GM19372 (cell line): ENCODE measurements at regions not wholly inside any gene's neighbourhood (a gene's known extent, or its start where the extent isn't known, plus 50 kb on each side); places are given as distances from the start of the nearest gene placed in this dataset.

Source experiments
- ATAC-seq: cut with Tn5 transposase; IDR thresholded peaks from one replicate; pipeline ENCODE4 v1.9.1; 2021; ENCODE audit warnings: mild to moderate bottlenecking, low read depth, moderate library complexity; ENCODE audit not compliant: unreplicated experiment

- ATAC-seq, result no peak
Measured at GRCh38 chr15:62912282-62912681, 130.3 kb upstream of the TPM1 start.

- no peak for ATAC-seq
Measured at GRCh38 chr15:62912808-62913207, 129.7 kb upstream of the TPM1 start.

GRCh38 chr15:62913246-62913645 lies 129.3 kb upstream of the TPM1 start:
- no peak for ATAC-seq

DNA sequence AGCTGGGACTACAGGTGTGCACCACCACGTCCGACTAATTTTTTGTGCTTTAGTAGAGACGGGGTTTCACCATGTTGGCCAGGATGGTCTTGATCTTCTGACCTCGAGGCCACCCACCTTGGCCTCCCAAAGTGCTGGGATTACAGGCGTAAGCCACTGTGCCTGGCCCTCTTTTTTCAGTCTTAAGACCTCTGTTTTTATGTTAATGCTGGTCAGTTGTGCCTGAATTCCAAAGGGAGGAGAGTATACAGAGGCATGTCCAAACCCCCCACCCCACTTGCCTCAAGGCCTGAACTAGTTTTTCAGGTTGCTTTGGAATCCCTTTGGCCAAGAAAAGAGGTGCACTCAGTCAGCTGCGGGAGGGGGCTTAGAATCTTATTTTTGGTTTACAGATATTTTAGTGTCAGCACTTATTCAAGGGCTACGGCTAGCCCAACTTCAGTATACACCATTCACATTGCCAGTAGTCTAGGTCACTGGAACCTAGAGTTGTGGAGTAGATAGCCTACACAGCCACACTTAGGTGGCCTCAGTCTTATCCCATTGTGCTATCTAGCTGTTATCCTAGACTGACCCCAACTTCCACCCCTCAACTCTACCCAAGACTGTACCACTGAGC lies 128.0 kb upstream of the TPM1 start:
- no peak for ATAC-seq

DNA sequence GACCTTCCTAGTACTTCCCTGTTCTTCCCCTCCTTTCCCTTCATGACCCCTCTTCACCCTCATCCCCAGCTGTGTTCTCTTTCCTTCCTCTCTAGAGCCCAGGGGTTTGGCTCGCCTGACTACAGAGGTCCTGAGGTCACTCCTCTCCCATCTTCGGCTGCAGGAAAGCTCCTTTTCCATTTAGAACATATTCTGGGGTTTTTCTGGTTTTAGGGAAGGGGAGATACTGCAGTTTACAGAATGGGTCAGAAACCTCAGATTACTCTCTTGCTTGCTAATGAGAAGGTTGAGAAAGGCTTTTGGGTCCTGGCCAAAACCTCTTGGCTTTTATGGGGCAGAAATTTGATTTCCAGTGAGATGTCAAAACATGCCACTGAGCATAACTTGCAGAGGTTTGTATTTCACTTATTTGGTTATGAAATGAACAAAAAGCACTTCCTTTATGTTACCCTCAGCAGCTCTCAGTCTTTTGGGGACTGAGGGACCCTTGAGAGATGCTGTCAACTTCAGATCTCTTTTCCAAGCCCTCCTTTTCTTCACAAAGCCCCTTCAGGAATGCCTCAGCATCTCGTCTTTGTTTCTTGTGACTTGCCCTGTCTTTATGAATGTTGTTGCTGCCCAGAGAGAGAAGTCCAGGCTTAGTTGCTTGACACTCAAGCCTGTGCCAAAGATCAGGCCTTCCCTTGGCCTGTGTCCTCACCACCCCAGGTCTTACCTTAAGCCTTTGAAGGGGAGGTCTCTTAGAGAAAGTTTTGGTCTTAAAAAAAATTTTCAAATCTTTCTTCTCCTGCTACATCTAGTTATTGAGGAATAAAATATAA lies 121.7 kb upstream of the TPM1 start:
- ATAC-seq, result no peak

GRCh38 chr15:62922514-62922913 lies 120.0 kb upstream of the TPM1 start:
- ATAC-seq, result no peak

- no peak for ATAC-seq
Measured at GRCh38 chr15:62925875-62926274, 116.7 kb upstream of the TPM1 start.

- no peak for ATAC-seq
Measured at GRCh38 chr15:62927196-62927595, 115.4 kb upstream of the TPM1 start.

GRCh38 chr15:62927836-62928235 lies 114.7 kb upstream of the TPM1 start:
- ATAC-seq, result no peak

DNA sequence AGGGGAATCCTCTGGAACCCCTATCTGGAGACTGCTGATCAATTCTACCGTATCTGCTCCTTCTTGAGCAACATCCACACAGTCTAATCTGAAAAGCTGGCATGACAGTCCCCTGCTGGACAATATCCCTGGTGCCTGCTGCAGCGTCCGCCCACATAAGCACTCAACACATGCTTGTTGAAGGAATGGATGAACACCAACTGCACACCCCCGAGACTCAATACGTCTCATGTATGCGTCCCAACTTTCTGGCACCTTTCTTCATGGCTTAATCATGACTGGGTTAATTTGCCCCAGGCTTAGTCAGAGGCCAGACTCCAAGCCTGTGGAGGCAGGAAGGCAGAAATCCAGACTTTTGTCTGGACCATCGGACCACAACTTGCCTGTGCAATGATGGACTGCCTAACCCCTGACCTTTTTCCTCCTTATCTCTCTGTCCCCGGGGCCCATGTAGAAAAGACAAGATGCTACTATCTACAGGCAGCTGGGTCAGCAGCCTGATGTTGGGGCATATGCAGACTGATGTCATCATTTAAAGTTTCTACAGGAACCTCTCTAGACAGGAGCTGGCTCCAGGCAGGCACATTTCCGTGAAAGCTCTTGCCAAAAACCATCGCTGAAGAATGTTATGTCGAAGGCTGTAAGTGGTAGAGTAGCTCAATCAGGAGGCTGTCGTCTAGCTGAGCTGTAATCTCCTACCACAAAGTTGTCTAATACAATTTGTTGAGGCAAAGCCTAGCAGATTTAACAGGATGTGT lies 114.1 kb upstream of the TPM1 start:
- ATAC-seq, result no peak

GRCh38 chr15:62929000-62929357 lies 113.6 kb upstream of the TPM1 start:
- ATAC-seq, result no peak

GRCh38 chr15:62931650-62932049 lies 110.9 kb upstream of the TPM1 start:
- ATAC-seq, result no peak

DNA sequence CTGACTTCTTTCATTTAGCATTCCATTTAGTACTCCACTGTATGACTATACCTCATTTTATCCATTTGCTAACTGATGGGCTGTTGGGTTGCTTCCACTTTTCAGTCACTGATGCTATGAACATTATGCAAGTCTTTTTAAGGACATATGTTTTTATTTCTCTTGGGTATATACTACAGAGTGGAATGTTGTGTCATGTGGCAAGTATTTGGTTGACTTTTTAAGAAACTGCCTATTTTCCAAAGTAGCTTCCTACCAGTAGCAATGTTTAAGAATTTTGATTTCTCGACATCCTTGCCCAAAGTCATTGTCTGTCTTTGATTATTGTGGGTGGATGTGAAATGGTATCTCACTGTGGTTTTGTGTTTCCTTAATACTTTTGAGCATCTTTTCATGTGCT lies 110.1 kb upstream of the TPM1 start:
- no peak for ATAC-seq

GRCh38 chr15:62933386-62933785 lies 109.2 kb upstream of the TPM1 start:
- ATAC-seq, result no peak

DNA sequence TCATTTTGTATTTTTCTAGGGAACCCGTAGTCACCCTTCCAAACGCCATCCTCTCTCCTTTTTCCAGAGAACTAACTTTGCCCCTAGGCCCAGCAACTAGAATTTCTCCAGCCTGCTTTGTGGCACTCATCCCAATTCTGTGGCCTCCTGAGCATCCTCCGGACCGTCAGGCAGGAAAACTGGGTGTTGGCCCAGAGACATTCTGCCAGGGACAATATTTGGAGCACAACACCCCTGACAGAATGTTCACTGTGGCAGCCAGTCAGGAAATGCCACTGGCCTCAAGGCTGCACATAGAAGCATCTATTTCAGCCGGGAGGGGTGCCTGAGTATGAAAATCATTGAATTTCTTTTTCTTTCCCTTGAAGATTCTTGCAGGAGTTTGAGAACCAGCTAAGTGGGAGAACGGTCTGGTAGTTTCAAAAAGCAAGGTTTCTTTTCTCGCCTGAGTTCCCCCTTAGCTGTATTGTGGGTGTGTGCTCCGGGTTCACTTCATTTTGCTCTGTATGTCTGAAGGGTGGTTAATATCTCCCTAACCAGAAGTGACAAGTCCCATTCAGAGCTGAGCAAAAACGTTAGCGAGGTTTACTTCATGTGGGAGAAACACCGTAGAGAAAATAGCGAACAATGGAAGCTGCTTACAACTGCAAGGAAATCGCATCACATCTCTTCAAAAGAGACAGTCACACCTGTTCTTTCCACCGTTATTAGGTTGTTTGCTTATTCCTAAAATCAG lies 108.1 kb upstream of the TPM1 start:
- no peak for ATAC-seq

DNA sequence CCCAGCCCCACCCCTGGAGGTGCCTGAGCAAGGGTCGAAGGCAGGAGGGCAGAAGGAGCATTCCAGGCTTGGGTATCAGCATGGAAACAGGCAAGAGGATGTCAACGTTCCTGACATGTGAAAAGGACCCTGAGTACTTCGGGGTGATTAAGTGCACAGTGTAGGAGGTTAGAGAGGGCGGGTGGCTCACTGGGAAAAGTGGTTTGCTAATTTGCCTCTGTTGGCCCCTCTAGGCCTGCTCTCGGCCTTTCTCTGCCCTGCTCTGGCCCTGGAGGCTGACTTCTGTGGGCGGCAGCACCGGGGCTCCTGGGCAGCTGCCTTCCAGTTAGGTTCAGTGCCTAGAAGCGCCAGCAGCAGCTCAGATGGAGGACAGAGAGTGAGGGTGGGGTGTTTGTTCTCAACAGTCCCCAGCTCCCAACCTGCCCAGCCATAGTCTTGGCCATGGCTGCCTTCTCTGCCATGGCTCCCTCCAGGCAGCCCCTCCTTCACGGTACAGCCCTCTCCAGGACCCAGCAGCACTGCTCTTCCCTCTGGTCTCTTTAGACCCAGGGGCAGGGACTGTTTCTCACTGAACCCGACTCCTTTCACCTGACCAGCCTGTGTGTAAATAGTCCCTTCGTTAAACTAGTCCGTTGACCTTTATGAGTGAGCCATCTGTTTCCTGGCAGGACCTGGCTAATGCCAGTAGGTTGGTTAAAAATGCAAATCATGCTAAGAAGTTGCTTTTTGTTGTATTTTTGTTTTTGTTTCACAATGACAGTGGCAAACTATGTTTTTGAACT lies 107.1 kb upstream of the TPM1 start:
- ATAC-seq, result no peak

- no peak for ATAC-seq
Measured at GRCh38 chr15:62938825-62939224, 103.7 kb upstream of the TPM1 start.

GRCh38 chr15:62940093-62940754 lies 102.3 kb upstream of the TPM1 start:
- ATAC-seq, result no peak

GRCh38 chr15:62940755-62941361 lies 101.7 kb upstream of the TPM1 start:
- no peak for ATAC-seq
